Brain pericyte (primary cell): ENCODE measurements at regions not wholly inside any gene's neighbourhood (a gene's known extent, or its start where the extent isn't known, plus 50 kb on each side); places are given as distances from the start of the nearest gene placed in this dataset.
"Not testable (repeated sequence)": the region's sequence is repeated elsewhere in the genome, so short reads cannot be mapped to it uniquely, and the experiment has no call there.

Experiments
- DNase-seq: peaks from one replicate; pipeline ENCODE4 v3.0.0-alpha.2; 2012; ENCODE audit warnings: low read depth, low spot score

- no peak for DNase-seq
Observed at GRCh38 chr2:118613737-118614136, 233.7 kb downstream of the EN1 start.

DNA sequence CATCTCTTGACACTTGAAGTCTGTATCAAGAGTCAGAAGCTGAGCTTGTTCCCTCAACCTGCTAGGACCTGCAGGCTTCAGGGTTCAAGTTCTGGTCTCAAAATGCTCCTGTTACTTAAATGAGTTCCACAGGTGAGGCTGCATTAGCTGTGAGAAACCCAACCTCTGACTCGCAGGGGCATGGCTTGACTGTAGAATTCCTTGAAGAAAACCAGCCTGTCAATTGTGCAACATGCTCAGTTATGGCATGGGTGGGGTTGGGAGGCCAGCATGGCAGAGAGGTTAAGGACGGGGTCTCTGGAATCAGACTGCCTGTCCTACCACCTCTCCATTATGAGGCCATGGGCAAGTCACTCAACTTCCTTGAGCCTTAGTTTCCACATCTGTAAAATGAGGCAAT, 235.8 kb downstream of the EN1 start:
- no peak for DNase-seq

DNA sequence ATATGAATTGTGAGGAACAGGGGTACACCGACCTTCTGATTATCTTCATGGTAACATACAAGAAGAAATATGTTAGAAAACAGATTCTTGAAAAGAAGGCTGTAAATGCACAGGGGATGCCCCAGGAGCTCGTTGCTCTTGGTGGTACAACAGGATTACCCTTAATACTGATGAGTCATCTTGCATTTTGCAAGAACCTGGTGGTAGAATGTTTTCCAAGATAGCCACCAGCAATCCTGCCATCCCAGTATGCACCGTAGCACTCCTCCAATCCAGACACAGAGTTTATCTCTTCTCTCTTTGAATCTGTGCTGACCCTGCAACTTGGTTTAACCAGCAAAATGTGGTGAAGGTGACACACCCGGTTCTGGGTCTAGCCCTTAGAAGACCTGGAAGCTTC, 238.3 kb downstream of the EN1 start:
- DNase-seq = no peak

DNA sequence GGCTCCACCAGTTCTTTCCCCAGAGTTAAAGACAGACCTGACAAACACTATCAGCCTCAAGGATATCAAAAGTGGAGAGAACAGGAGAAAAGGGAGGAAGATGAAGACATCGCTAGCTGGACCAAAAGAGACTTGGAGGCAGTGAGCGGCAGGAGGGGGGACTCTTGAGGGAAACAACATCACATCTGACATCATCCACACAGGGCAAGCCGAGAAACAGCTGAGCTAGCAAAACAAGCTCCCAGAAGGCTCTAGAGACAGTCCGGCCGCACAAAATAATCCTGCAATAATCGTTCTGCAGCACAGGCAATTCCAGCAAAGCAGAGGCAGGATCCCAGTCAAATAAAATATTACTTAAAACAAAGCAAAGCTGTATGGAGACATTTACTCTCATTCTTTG, 239.8 kb downstream of the EN1 start:
- DNase-seq = no peak

- no peak for DNase-seq
Observed at GRCh38 chr2:118604811-118605210, 242.6 kb downstream of the EN1 start.

- no peak for DNase-seq
Observed at GRCh38 chr2:118604371-118604770, 243.1 kb downstream of the EN1 start.

DNA sequence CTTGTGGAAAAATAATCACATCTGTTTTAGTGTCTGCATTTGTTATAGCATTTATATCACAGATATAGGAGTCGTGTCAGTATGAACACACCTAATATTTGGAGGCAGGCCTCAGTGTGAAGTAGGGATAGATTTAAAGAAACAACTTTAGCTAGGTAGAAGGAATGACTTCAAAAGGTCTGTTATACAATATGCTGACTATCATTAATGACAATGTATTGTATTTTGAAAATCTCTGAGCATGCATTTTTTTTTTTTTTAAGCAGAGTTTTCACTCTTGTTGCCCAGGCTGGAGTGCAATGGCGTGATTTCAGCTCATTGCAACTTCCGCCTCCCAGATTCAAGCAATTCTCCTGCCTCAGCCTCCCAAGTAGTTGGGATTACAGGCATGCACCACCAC, 248.3 kb downstream of the EN1 start:
- no peak for DNase-seq

DNA sequence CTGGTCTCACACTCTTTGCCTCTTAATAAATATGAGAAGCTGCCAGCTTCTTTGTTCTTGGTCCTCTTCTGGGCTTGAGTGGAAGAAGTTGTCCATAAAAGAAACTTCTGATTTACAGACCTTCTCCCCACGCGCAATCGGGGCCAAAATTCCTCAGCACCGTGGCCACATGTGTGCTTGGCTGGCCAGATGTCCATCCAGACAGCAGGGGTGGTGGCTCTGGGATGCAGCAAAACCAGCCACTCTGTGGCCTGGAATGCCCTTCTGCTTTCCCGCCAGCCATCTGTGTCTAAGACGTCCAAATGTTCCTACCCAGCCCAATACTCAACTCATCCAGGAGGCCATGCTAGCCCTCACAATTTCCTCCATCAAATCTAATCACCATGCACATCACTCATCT, 250.8 kb downstream of the EN1 start:
- no peak for DNase-seq

GRCh38 chr2:118593257-118593656, 254.2 kb downstream of the EN1 start:
- no peak for DNase-seq

DNA sequence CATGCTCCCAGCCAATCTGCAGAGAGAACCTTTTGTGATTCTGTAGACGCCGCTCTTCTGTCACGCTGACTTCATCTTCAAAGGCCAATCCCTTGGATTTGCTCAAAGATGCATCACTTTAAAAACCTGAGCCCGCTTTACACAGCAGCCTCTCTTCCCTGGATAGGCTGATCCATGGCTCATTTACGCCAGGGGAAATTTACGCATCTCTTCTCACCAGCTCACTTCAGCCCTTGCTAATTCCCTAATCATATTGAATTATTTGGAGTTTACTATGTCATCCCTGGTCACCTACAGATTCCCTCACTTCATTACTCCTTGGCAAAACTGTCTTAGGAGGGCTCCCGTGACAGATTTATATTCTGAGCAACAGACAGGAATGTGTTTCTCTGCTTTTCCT, 256.2 kb downstream of the EN1 start:
- DNase-seq = no peak

DNA sequence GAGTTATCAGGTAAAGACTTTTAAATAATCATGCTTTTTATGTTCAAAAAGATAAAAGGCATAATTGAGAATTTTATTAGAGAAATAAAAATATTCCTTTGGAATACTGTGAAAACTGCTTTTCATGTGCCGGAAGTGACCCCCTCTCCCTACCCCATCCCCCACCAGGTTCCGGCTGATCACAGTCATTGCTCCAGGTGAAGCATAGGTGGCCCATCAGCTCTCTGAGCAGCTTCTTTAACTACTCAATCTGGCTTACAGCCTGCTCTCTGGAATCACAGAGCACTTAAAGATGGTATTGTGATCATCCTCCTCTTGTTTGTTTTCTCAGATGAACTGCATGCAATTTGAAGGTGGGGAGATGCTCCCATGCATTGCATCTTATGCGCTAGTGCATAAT, 257.7 kb downstream of the EN1 start:
- DNase-seq = no peak

DNA sequence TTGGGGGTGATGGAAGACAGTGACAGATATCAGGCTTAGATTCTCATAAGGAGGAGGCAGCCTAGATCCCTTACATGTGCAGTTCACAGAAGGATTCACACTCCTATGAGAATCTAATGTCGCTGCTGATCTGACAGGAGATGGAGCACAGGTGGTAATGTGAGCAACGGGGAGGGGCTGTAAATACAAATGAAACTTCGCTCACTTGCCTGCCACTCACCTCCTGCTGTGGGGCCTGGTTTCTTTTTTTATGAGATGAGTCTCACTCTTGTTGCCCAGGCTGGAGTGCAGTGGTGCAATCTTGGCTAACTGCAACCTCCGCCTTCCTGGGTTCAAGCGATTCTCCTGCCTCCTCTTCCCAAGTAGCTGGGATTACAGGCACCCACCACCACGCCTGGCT, 258.6 kb downstream of the EN1 start:
- DNase-seq = no peak

DNA sequence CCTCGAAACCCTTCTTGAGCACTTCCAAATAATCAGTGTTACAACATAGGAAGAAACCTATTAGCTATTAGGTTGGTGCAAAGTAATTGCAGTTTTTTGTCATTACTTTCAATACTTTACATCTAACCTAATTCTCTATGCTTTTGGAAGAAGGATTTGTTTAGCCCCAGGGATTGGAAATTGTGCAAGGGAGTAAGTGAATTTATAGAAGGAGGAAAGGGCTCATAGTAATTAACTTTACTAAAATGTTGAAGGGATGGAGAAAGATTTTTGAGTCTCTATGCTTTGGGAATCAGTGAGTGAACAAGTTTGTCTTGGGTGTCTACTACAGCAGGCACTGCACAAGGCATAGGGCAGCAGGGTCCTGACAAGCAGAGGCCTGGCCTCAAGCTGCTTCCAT, 261.1 kb downstream of the EN1 start:
- no peak for DNase-seq

GRCh38 chr2:118584877-118585276, 262.6 kb downstream of the EN1 start:
- no peak for DNase-seq

- no peak for DNase-seq
Observed at GRCh38 chr2:118584062-118584749, 263.2 kb downstream of the EN1 start.

- DNase-seq = no peak
Observed at GRCh38 chr2:118582058-118582457, 265.4 kb downstream of the EN1 start.

- no peak for DNase-seq
Observed at GRCh38 chr2:118580651-118581050, 266.8 kb downstream of the EN1 start.

GRCh38 chr2:118580107-118580506, 267.3 kb downstream of the EN1 start:
- DNase-seq = no peak

GRCh38 chr2:118577202-118577601, 270.2 kb downstream of the EN1 start:
- no peak for DNase-seq

GRCh38 chr2:118576109-118576855, 271.2 kb downstream of the EN1 start:
- DNase-seq = no peak

DNA sequence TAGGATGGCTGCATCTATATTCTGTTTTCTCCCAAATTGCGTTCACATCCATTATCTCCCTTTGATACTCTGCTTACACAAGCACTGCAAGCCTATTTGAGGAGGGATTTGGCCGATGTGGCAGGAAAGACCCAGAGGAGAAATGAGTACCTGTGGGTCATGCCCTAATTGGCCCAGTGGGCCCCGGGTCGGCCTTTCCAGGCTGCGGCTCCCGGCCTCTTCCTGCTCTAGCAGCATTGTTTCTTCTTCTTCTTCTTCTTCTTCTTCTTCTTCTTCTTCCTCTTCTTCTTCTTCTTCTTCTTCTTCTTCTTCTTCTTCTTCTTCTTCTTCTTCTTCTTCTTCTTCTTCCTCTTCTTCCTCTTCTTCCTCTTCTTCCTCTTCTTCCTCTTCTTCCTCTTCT, 275.1 kb downstream of the EN1 start:
- not testable (repeated sequence) for DNase-seq

DNA sequence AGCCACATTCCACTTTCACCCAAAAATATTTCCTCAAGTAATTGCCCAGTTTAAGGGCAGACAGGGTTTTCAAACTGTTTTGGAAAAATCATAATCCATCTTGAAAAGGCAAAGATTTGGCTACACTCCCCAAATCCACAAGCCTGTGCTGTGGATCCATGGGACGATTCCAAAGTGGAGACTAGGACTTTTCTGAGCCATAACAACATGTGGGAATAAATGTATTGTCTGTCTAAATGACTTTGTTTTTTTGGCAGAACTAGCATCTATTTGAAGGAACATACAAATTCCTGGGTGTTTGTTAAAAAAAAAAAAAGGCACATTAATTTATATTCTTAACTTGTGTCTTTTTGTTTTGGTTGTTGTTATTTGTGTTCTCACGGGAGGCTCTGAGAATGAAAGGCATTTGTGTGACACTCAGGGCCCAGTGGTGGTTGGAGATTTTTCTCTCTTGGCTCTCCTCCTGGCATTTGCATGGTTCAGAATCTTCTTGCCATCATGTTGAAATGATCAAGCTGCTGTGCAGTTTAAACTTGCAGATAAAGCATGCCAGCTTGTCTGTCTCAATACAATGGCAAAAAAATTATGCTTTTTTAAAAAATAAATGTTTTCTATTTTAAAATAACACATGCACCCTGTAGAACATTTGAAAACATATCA, 277.4 kb downstream of the EN1 start:
- no peak for DNase-seq

GRCh38 chr2:118568700-118569099, 278.7 kb downstream of the EN1 start:
- no peak for DNase-seq
